Epidermal melanocyte (primary cell): ENCODE measurements at regions not wholly inside any gene's neighbourhood (a gene's known extent, or its start where the extent isn't known, plus 50 kb on each side); places are given as distances from the start of the nearest gene placed in this dataset.

Experiments
- DNase-seq: peaks from one replicate; pipeline ENCODE4 v3.0.0; 2011; ENCODE audit warnings: low spot score; ENCODE audit not compliant: insufficient read length

GRCh38 chr15:93829115-93829870 lies 402.1 kb upstream of the MCTP2 start:
- no peak for DNase-seq

- DNase-seq, result no peak
Measured at GRCh38 chr15:93826790-93827189, 404.6 kb upstream of the MCTP2 start.

GRCh38 chr15:93826293-93826692 lies 405.1 kb upstream of the MCTP2 start:
- no peak for DNase-seq

- no peak for DNase-seq
Measured at GRCh38 chr15:93825682-93826081, 405.7 kb upstream of the MCTP2 start.

- DNase-seq, result no peak
Measured at GRCh38 chr15:93823971-93824913, 407.1 kb upstream of the MCTP2 start.

- DNase-seq, result no peak
Measured at GRCh38 chr15:93820566-93820965, 410.8 kb upstream of the MCTP2 start.

GRCh38 chr15:93819826-93820225 lies 411.5 kb upstream of the MCTP2 start:
- DNase-seq, result no peak

GRCh38 chr15:93816815-93817214 lies 414.5 kb upstream of the MCTP2 start:
- no peak for DNase-seq

- DNase-seq, result no peak
Measured at GRCh38 chr15:93811305-93811704, 420.1 kb upstream of the MCTP2 start.

GRCh38 chr15:93809516-93809915 lies 421.8 kb upstream of the MCTP2 start:
- no peak for DNase-seq

GRCh38 chr15:93803421-93804152 lies 427.8 kb upstream of the MCTP2 start:
- DNase-seq, result no peak

- DNase-seq, result no peak
Measured at GRCh38 chr15:93801206-93801605, 430.2 kb upstream of the MCTP2 start.

GRCh38 chr15:93800805-93801204 lies 430.6 kb upstream of the MCTP2 start:
- DNase-seq, result no peak

- no peak for DNase-seq
Measured at GRCh38 chr15:93789441-93789840, 441.9 kb upstream of the MCTP2 start.

- no peak for DNase-seq
Measured at GRCh38 chr15:93780073-93780472, 451.3 kb upstream of the MCTP2 start.

- DNase-seq, result no peak
Measured at GRCh38 chr15:93779341-93779740, 452.0 kb upstream of the MCTP2 start.

- no peak for DNase-seq
Measured at GRCh38 chr15:93771196-93772030, 459.9 kb upstream of the MCTP2 start.

GRCh38 chr15:93770788-93771187 lies 460.6 kb upstream of the MCTP2 start:
- no peak for DNase-seq

GRCh38 chr15:93762036-93762435 lies 469.3 kb upstream of the MCTP2 start:
- DNase-seq, result no peak

- DNase-seq, result no peak
Measured at GRCh38 chr15:93759629-93760028, 471.7 kb upstream of the MCTP2 start.

GRCh38 chr15:93758824-93759223 lies 472.5 kb upstream of the MCTP2 start:
- no peak for DNase-seq
